GM23338 (cell line): ENCODE measurements at regions not wholly inside any gene's neighbourhood (a gene's known extent, or its start where the extent isn't known, plus 50 kb on each side); places are given as distances from the start of the nearest gene placed in this dataset.
A peak's percentile ranks its signal among the peaks of the same experiment; 100 is the strongest.

Experiments used
- ATAC-seq: fragments of 200-7000 bp; cut with Tn5 transposase; 3 replicates; pipeline ENCODE4 v1.9.1; 2020
- DNase-seq: peaks from one replicate; pipeline ENCODE4 v3.0.0-alpha.2; 2015; ENCODE audit warnings: low spot score
- H2AFZ ChIP-seq: fragments of 200-600 bp; sonication (generic); 2 replicates; pipeline ENCODE4 v1.8.0; 2016; ENCODE audit warnings: antibody characterized with exemption, mild to moderate bottlenecking, moderate library complexity
- H3F3A ChIP-seq: fragments of 200-600 bp; sonication (generic); replicated peaks from 2 replicates; pipeline ENCODE4 v1.8.0; 2017; ENCODE audit warnings: antibody characterized with exemption, mixed run types, low read depth
- H3K27ac ChIP-seq: fragments of 200-600 bp; sonication (generic); 2 replicates; pipeline ENCODE4 v1.6.1; 2016; ENCODE audit warnings: low read depth
- H3K27me3 ChIP-seq: fragments of 200-600 bp; sonication (generic); 2 replicates; pipeline ENCODE4 v1.8.0; 2016; ENCODE audit warnings: mild to moderate bottlenecking, mixed run types, moderate library complexity; ENCODE audit not compliant: insufficient read depth
- H3K36me3 ChIP-seq: fragments of 200-600 bp; sonication (generic); 2 replicates; pipeline ENCODE4 v1.8.0; 2016; ENCODE audit warnings: mild to moderate bottlenecking; ENCODE audit not compliant: insufficient read depth
- H3K4me1 ChIP-seq: fragments of 200-600 bp; sonication (generic); 2 replicates; pipeline ENCODE4 v1.8.0; 2016; ENCODE audit warnings: mild to moderate bottlenecking, moderate library complexity; ENCODE audit not compliant: insufficient read depth
- H3K4me2 ChIP-seq: fragments of 200-600 bp; sonication (generic); 2 replicates; pipeline ENCODE4 v1.7.1; 2017; ENCODE audit warnings: mixed run types
- H3K4me3 ChIP-seq: fragments of 200-600 bp; sonication (generic); 2 replicates; pipeline ENCODE4 v1.6.1; 2016; ENCODE audit warnings: mixed run types
- H3K79me2 ChIP-seq: fragments of 200-600 bp; sonication (generic); replicated peaks from 2 replicates; pipeline ENCODE4 v1.8.0; 2017; ENCODE audit warnings: mild to moderate bottlenecking; ENCODE audit not compliant: insufficient read depth
- H3K9me2 ChIP-seq: fragments of 200-600 bp; sonication (generic); 2 replicates; pipeline ENCODE4 v1.8.0; 2017; ENCODE audit not compliant: insufficient read depth
- H4K20me1 ChIP-seq: fragments of 200-600 bp; sonication (generic); replicated peaks from 2 replicates; pipeline ENCODE4 v1.8.0; 2017; ENCODE audit warnings: mild to moderate bottlenecking; ENCODE audit not compliant: insufficient read depth
- H3K27ac Mint-ChIP-seq: 2 replicates; pipeline ENCODE4 v1.8.0; 2020; ENCODE audit warnings: inconsistent platforms, mild to moderate bottlenecking, moderate library complexity, mixed read lengths
- H3K27me3 Mint-ChIP-seq: 3 replicates; pipeline ENCODE4 v1.8.0; 2022; ENCODE audit warnings: low read depth, mild to moderate bottlenecking, moderate library complexity, mixed read lengths, inconsistent platforms; ENCODE audit not compliant: insufficient read depth, poor library complexity
- H3K36me3 Mint-ChIP-seq: 3 replicates; pipeline ENCODE4 v1.8.0; 2021; ENCODE audit warnings: low read depth, mild to moderate bottlenecking, inconsistent platforms, moderate library complexity, mixed read lengths
- H3K4me1 Mint-ChIP-seq: 3 replicates; pipeline ENCODE4 v1.8.0; 2020; ENCODE audit warnings: mild to moderate bottlenecking, inconsistent platforms, mixed read lengths
- H3K4me3 Mint-ChIP-seq: 3 replicates; pipeline ENCODE4 v1.8.0; 2021; ENCODE audit warnings: moderate library complexity, mild to moderate bottlenecking, inconsistent platforms, mixed read lengths
- H3K9me3 Mint-ChIP-seq: 3 replicates; pipeline ENCODE4 v1.8.0; 2020; ENCODE audit warnings: moderate library complexity, mild to moderate bottlenecking, inconsistent platforms, mixed read lengths
- EZH2 ChIP-seq: fragments of 200-600 bp; sonication (generic); IDR thresholded peaks from one replicate; pipeline ENCODE4 v1.8.0; 2017; ENCODE audit warnings: antibody characterized with exemption, mild to moderate bottlenecking, low read depth; ENCODE audit not compliant: unreplicated experiment
- NANOG ChIP-seq: IDR thresholded peaks from 2 replicates; pipeline ENCODE4 v1.6.1; 2016; ENCODE audit warnings: antibody characterized with exemption, borderline replicate concordance
- STAT1 ChIP-seq: IDR thresholded peaks from one replicate; pipeline ENCODE4 v1.6.1; 2016; ENCODE audit warnings: antibody characterized with exemption; ENCODE audit not compliant: unreplicated experiment
- ZNF114 ChIP-seq: fragments of 250-450 bp; sonication (Bioruptor Pico); IDR thresholded peaks from 2 replicates; pipeline ENCODE4 v1.5.0; 2020; ENCODE audit warnings: mild to moderate bottlenecking, moderate library complexity
- TF ChIP-seq, protein P1 (sequence below): IDR thresholded peaks from 2 replicates; pipeline ENCODE4 v1.6.1; 2016; ENCODE audit warnings: antibody characterized with exemption
- TF ChIP-seq, protein P2 (sequence below): fragments of 250-450 bp; sonication (Bioruptor Pico); IDR thresholded peaks from 2 replicates; pipeline ENCODE4 v1.5.0; 2020; ENCODE audit warnings: mild to moderate bottlenecking, moderate library complexity

DNA sequence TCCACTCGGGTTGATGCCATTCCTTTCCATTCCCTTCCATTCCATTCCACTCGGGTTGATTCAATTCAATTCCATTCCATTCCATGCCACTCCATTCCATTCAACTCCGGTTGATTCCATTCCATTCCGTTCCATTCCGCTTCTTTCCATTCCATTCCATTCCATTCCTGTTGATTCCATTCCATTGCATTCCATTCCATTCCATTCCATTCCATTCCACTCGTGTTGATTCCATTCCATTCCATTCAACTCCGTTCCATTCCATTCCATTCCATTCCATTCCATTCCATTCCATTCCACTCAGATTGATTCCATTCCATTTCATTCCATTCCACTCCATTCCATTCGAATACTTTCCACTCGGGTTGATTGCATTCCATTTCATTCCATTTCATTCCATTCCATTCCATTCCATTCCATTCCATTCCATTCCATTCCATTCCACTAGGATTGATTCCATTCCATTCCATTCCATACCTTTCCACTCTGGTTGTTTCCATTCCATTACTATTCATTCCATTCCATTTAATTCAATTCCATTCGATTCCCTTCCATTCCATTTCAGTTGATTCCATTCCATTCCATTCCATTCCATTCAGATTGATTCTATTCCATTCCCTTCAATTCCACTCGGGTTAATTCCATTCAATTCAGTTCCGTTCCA lies 1141.8 kb downstream of the RPIA start:
- no peak overlapping the region for H3K27ac Mint-ChIP-seq
- H3K4me1 Mint-ChIP-seq: no peaks in the 10 kb centered on the region
- no peak overlapping the region for H2AFZ ChIP-seq
- no peak overlapping the region for H3K4me3 Mint-ChIP-seq
- no peak for TF ChIP-seq ZNF114 (CRISPR knock-in tag)
- TF ChIP-seq, protein P1, sequence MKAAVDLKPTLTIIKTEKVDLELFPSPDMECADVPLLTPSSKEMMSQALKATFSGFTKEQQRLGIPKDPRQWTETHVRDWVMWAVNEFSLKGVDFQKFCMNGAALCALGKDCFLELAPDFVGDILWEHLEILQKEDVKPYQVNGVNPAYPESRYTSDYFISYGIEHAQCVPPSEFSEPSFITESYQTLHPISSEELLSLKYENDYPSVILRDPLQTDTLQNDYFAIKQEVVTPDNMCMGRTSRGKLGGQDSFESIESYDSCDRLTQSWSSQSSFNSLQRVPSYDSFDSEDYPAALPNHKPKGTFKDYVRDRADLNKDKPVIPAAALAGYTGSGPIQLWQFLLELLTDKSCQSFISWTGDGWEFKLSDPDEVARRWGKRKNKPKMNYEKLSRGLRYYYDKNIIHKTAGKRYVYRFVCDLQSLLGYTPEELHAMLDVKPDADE: no peak
- no peak for TF ChIP-seq NANOG
- TF ChIP-seq EZH2: no peak
- TF ChIP-seq STAT1: no peak
- H3K79me2 ChIP-seq: no peaks in the 10 kb centered on the region
- ATAC-seq: peak; percentile 31; the same call in 1 of the 3 replicates
- no peak overlapping the region for H3K4me3 ChIP-seq
- H3K27ac ChIP-seq: no peak overlapping the region
- peak; percentile 6 for DNase-seq
- H3K36me3 ChIP-seq: peaks cover 29% of the 10 kb centered on the region
- H3K36me3 Mint-ChIP-seq: no peaks in the 10 kb centered on the region; the same call in 1 of the 3 replicates
- H4K20me1 ChIP-seq: no peaks in the 10 kb centered on the region
- no peak overlapping the region for H3K4me2 ChIP-seq
- no peaks in the 10 kb centered on the region for H3K9me3 Mint-ChIP-seq
- H3F3A ChIP-seq: peaks cover 11% of the 10 kb centered on the region; the same call in 1 of the 2 replicates
- peaks cover 46% of the 10 kb centered on the region for H3K27me3 Mint-ChIP-seq
- no peaks in the 10 kb centered on the region for H3K9me2 ChIP-seq
- H3K4me1 ChIP-seq: no peaks in the 10 kb centered on the region
- no peaks in the 10 kb centered on the region for H3K27me3 ChIP-seq

DNA sequence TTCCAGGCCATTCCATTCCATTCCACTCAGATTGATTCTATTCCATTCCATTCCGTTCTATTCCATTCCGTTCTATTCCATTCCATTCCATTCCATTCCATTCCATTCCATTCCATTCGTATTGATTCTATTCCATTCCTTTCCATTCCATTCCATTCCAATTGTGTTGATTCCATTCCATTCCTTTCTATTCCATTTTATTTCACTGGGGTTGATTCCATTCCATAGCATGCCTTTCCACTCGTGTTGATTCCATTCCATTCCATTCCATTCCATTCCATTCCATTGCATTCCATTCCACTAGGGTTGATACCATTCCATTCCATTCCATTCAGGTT lies 1142.3 kb downstream of the RPIA start:
- H2AFZ ChIP-seq: no peak overlapping the region
- ATAC-seq: no peak
- H3K79me2 ChIP-seq: no peaks in the 10 kb centered on the region
- peak; percentile 16 for DNase-seq
- Mint-ChIP-seq H3K4me3 (no peak overlapping the region), H3K27ac (no peak overlapping the region), H3K4me1 (no peaks in the 10 kb centered on the region), H3K36me3 (no peaks in the 10 kb centered on the region; the same call in 1 of the 3 replicates), H3K27me3 (peaks cover 51% of the 10 kb centered on the region), H3K9me3 (no peaks in the 10 kb centered on the region)
- H3K36me3 ChIP-seq: peaks cover 34% of the 10 kb centered on the region
- H3K27ac ChIP-seq: no peak overlapping the region
- H3K4me1 ChIP-seq: no peaks in the 10 kb centered on the region
- H4K20me1 ChIP-seq: no peaks in the 10 kb centered on the region
- no peaks in the 10 kb centered on the region for H3K27me3 ChIP-seq
- no peak overlapping the region for H3K4me2 ChIP-seq
- H3K4me3 ChIP-seq: no peak overlapping the region
- no peak for TF ChIP-seq ZNF114 (CRISPR knock-in tag)
- TF ChIP-seq, protein P2, sequence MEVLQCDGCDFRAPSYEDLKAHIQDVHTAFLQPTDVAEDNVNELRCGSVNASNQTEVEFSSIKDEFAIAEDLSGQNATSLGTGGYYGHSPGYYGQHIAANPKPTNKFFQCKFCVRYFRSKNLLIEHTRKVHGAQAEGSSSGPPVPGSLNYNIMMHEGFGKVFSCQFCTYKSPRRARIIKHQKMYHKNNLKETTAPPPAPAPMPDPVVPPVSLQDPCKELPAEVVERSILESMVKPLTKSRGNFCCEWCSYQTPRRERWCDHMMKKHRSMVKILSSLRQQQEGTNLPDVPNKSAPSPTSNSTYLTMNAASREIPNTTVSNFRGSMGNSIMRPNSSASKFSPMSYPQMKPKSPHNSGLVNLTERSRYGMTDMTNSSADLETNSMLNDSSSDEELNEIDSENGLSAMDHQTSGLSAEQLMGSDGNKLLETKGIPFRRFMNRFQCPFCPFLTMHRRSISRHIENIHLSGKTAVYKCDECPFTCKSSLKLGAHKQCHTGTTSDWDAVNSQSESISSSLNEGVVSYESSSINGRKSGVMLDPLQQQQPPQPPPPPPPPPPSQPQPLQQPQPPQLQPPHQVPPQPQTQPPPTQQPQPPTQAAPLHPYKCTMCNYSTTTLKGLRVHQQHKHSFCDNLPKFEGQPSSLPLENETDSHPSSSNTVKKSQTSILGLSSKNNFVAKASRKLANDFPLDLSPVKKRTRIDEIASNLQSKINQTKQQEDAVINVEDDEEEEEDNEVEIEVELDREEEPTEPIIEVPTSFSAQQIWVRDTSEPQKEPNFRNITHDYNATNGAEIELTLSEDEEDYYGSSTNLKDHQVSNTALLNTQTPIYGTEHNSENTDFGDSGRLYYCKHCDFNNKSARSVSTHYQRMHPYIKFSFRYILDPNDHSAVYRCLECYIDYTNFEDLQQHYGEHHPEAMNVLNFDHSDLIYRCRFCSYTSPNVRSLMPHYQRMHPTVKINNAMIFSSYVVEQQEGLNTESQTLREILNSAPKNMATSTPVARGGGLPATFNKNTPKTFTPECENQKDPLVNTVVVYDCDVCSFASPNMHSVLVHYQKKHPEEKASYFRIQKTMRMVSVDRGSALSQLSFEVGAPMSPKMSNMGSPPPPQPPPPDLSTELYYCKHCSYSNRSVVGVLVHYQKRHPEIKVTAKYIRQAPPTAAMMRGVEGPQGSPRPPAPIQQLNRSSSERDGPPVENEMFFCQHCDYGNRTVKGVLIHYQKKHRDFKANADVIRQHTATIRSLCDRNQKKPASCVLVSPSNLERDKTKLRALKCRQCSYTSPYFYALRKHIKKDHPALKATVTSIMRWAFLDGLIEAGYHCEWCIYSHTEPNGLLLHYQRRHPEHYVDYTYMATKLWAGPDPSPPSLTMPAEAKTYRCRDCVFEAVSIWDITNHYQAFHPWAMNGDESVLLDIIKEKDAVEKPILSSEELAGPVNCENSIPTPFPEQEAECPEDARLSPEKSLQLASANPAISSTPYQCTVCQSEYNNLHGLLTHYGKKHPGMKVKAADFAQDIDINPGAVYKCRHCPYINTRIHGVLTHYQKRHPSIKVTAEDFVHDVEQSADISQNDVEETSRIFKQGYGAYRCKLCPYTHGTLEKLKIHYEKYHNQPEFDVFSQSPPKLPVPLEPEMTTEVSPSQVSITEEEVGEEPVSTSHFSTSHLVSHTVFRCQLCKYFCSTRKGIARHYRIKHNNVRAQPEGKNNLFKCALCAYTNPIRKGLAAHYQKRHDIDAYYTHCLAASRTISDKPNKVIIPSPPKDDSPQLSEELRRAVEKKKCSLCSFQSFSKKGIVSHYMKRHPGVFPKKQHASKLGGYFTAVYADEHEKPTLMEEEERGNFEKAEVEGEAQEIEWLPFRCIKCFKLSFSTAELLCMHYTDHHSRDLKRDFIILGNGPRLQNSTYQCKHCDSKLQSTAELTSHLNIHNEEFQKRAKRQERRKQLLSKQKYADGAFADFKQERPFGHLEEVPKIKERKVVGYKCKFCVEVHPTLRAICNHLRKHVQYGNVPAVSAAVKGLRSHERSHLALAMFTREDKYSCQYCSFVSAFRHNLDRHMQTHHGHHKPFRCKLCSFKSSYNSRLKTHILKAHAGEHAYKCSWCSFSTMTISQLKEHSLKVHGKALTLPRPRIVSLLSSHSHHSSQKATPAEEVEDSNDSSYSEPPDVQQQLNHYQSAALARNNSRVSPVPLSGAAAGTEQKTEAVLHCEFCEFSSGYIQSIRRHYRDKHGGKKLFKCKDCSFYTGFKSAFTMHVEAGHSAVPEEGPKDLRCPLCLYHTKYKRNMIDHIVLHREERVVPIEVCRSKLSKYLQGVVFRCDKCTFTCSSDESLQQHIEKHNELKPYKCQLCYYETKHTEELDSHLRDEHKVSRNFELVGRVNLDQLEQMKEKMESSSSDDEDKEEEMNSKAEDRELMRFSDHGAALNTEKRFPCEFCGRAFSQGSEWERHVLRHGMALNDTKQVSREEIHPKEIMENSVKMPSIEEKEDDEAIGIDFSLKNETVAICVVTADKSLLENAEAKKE (CRISPR knock-in tag): no peak
- TF ChIP-seq EZH2: no peak
- H3K9me2 ChIP-seq: no peaks in the 10 kb centered on the region
- H3F3A ChIP-seq: peaks cover 13% of the 10 kb centered on the region; the same call in 1 of the 2 replicates
